Tongue (tissue), 1 donor: ENCODE measurements at regions not wholly inside any gene's neighbourhood (a gene's known extent, or its start where the extent isn't known, plus 50 kb on each side); places are given as distances from the start of the nearest gene placed in this dataset.
A peak's percentile ranks its signal among the peaks of the same experiment; 100 is the strongest.

Source experiments
- DNase-seq: peaks from one replicate; pipeline ENCODE4 v3.0.0-alpha.2; 2015

- no peak for DNase-seq
These were observed 1170.2 kb upstream of the PRMT6 start for GRCh38 chr1:105886309-105886708.

- no peak for DNase-seq
These were observed 1165.2 kb upstream of the PRMT6 start for GRCh38 chr1:105891308-105891707.

GRCh38 chr1:105894006-105894405 lies 1162.5 kb upstream of the PRMT6 start:
- no peak for DNase-seq

GRCh38 chr1:105909811-105910210 lies 1146.7 kb upstream of the PRMT6 start:
- no peak for DNase-seq

GRCh38 chr1:105914403-105914802 lies 1142.1 kb upstream of the PRMT6 start:
- DNase-seq = no peak

GRCh38 chr1:105934806-105935205 lies 1121.7 kb upstream of the PRMT6 start:
- DNase-seq = no peak

- no peak for DNase-seq
These were observed 1091.6 kb upstream of the PRMT6 start for GRCh38 chr1:105964879-105965278.

GRCh38 chr1:105997516-105997915 lies 1059.0 kb upstream of the PRMT6 start:
- no peak for DNase-seq

- DNase-seq = peak; percentile 24
These were observed 1034.1 kb upstream of the PRMT6 start for GRCh38 chr1:106022312-106022902.

GRCh38 chr1:106027871-106028270 lies 1028.6 kb upstream of the PRMT6 start:
- DNase-seq = no peak

- DNase-seq = no peak
These were observed 1018.9 kb upstream of the PRMT6 start for GRCh38 chr1:106037526-106037925.

GRCh38 chr1:106038260-106038659 lies 1018.2 kb upstream of the PRMT6 start:
- DNase-seq = no peak

GRCh38 chr1:106043971-106044370 lies 1012.5 kb upstream of the PRMT6 start:
- no peak for DNase-seq

GRCh38 chr1:106047210-106047609 lies 1009.3 kb upstream of the PRMT6 start:
- no peak for DNase-seq

GRCh38 chr1:106049595-106049994 lies 1006.9 kb upstream of the PRMT6 start:
- DNase-seq = no peak

GRCh38 chr1:106055855-106056254 lies 1000.6 kb upstream of the PRMT6 start:
- no peak for DNase-seq

- DNase-seq = peak; percentile 56
These were observed 994.6 kb upstream of the PRMT6 start for GRCh38 chr1:106061586-106062495.

- peak; percentile 9 for DNase-seq
These were observed 993.0 kb upstream of the PRMT6 start for GRCh38 chr1:106063510-106063909.

- DNase-seq = no peak
These were observed 983.4 kb upstream of the PRMT6 start for GRCh38 chr1:106072909-106073600.

- DNase-seq = no peak
These were observed 975.7 kb upstream of the PRMT6 start for GRCh38 chr1:106080608-106081325.

GRCh38 chr1:106111044-106111443 lies 945.4 kb upstream of the PRMT6 start:
- DNase-seq = no peak

- no peak for DNase-seq
These were observed 942.6 kb upstream of the PRMT6 start for GRCh38 chr1:106113851-106114250.

GRCh38 chr1:106120789-106121188 lies 935.7 kb upstream of the PRMT6 start:
- DNase-seq = no peak
